ENCODE measurements at regions not wholly inside any gene's neighbourhood (a gene's known extent, or its start where the extent isn't known, plus 50 kb on each side); places are given as distances from the start of the nearest gene placed in this dataset.

DNA sequence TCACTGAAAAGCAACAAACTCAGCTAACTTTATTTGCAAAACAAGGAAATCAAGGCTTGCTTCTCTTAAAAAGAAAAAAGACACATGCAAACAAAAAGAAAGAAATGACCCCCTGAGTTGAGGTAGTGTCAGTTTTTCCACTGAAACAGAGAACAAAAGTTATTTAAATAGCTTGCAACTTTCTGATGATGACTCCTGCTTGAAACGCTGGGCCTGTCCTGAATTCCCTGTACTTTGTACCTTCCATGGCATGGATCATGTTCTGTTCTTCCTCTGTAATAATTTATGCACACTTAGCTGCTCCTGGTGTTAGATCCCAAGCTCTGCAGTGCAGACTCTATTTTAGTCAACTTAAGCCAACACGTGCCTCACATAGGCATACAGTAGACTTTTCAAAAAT, 84.0 kb downstream of the SKA1 start:
- no peak overlapping the region for H3K4me3 ChIP-seq (ENCODE audit: low read depth, poor library complexity, severe bottlenecking)
- no peak for DNase-seq (ENCODE audit: low spot score in 2 of 2)
- intact Hi-C loops (cut with DNase I; ENCODE audit: low total_unique reads) = no loop called here
- WGBS, 2 donors = 55 to 77% methylated on average over 2 of the region's 2 CpGs
- TF ChIP-seq, protein P1, sequence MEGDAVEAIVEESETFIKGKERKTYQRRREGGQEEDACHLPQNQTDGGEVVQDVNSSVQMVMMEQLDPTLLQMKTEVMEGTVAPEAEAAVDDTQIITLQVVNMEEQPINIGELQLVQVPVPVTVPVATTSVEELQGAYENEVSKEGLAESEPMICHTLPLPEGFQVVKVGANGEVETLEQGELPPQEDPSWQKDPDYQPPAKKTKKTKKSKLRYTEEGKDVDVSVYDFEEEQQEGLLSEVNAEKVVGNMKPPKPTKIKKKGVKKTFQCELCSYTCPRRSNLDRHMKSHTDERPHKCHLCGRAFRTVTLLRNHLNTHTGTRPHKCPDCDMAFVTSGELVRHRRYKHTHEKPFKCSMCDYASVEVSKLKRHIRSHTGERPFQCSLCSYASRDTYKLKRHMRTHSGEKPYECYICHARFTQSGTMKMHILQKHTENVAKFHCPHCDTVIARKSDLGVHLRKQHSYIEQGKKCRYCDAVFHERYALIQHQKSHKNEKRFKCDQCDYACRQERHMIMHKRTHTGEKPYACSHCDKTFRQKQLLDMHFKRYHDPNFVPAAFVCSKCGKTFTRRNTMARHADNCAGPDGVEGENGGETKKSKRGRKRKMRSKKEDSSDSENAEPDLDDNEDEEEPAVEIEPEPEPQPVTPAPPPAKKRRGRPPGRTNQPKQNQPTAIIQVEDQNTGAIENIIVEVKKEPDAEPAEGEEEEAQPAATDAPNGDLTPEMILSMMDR (IDR thresholded peaks at IDR 0.05) = no peak
- TF ChIP-seq POLR2A (IDR thresholded peaks at IDR 0.05) = no peak

- no peak overlapping the region for H3K4me3 ChIP-seq (ENCODE audit: low read depth, poor library complexity, severe bottlenecking)
- 71 to 89% methylated on average over 3 of the region's 3 CpGs for WGBS, 2 donors
- TF ChIP-seq, protein P1 (IDR thresholded peaks at IDR 0.05) = no peak
- no peak for TF ChIP-seq POLR2A (IDR thresholded peaks at IDR 0.05)
- intact Hi-C loops (cut with DNase I; ENCODE audit: low total_unique reads) = no loop called here
- DNase-seq (ENCODE audit: low spot score in 2 of 2) = no peak
These were observed 85.2 kb downstream of the SKA1 start for GRCh38 chr18:50460062-50460461.

DNA sequence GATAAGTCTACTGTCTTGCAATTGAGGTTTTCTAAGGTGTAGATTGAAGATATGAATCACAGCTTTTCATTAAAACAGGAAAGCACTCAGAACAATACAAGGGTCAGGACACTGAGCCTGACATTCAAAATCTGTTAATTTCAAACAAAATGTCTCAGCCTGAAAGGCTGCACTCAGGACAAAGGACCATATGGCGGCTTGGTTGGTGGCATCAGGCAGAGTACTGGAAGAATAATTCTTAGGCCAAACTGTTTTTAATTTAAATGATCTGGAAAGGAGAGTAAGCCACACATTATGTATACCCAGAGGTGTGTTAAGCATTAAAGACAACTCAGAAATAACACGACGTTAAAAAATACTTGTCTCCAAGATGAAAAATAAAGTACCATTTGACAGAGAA, 85.9 kb downstream of the SKA1 start:
- DNase-seq (ENCODE audit: low spot score in 2 of 2) = no peak
- WGBS, 2 donors = 74 to 82% methylated on average over 3 of the region's 3 CpGs
- H3K4me3 ChIP-seq (ENCODE audit: low read depth, poor library complexity, severe bottlenecking) = no peak overlapping the region
- TF ChIP-seq, protein P1 (IDR thresholded peaks at IDR 0.05) = no peak
- no peak for TF ChIP-seq POLR2A (IDR thresholded peaks at IDR 0.05)
- intact Hi-C loops (cut with DNase I; ENCODE audit: low total_unique reads) = no loop called here

- no peak for DNase-seq (ENCODE audit: low spot score in 2 of 2)
- TF ChIP-seq POLR2A (IDR thresholded peaks at IDR 0.05) = no peak
- TF ChIP-seq, protein P1 (IDR thresholded peaks at IDR 0.05) = no peak
- intact Hi-C loops (cut with DNase I; ENCODE audit: low total_unique reads) = no loop called here
- no peak overlapping the region for H3K4me3 ChIP-seq (ENCODE audit: low read depth, poor library complexity, severe bottlenecking)
These were observed 86.4 kb downstream of the SKA1 start for GRCh38 chr18:50461251-50461650.

GRCh38 chr18:50465211-50466153, 90.6 kb downstream of the SKA1 start:
- no peak overlapping the region for H3K4me3 ChIP-seq (ENCODE audit: low read depth, poor library complexity, severe bottlenecking)
- intact Hi-C loops (cut with DNase I; ENCODE audit: low total_unique reads) = no loop called here
- DNase-seq (ENCODE audit: low spot score in 2 of 2) = no peak
- 83 to 90% methylated on average over 7 of the region's 7 CpGs for WGBS, 2 donors
- TF ChIP-seq POLR2A (IDR thresholded peaks at IDR 0.05) = no peak
- TF ChIP-seq, protein P1 (IDR thresholded peaks at IDR 0.05) = no peak

DNA sequence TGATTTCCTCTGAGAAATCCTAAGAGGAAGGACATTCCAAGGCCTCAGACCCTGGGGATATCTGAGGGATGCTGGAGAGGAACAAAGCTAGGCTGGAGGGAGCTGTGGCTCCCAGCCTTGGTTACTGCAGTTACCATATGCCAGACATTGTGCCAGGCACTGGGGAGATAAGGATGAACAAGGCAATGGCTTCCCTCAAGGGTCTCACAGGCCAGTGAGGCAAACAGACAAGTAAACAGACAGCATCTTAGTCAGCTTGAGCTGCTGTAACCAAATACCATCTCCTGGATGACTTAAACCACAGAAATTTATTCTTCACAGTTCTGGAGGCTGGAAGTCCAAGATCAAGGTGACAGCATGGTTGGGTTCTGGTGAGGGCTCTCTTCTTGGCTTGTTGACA, 91.8 kb downstream of the SKA1 start:
- intact Hi-C loops (cut with DNase I; ENCODE audit: low total_unique reads) = no loop called here
- TF ChIP-seq, protein P1 (IDR thresholded peaks at IDR 0.05) = no peak
- no peak for TF ChIP-seq POLR2A (IDR thresholded peaks at IDR 0.05)
- DNase-seq (ENCODE audit: low spot score in 2 of 2) = no peak
- H3K4me3 ChIP-seq (ENCODE audit: low read depth, poor library complexity, severe bottlenecking) = no peak overlapping the region

Measured in lower leg skin (tissue), 4 donors.